BJ (cell line): ENCODE measurements at regions not wholly inside any gene's neighbourhood (a gene's known extent, or its start where the extent isn't known, plus 50 kb on each side); places are given as distances from the start of the nearest gene placed in this dataset.

Experiments
- CTCF ChIA-PET: fragments of 350-600 bp; formaldehyde crosslinking; extraction: SDS; loops from one replicate; lab custom pipeline; 2021; ENCODE audit warnings: antibody characterized with exemption, inconsistent platforms; lab: Yijun Ruan, JAX
- POLR2A ChIA-PET: fragments of 300-600 bp; sonication (Branson Sonifier 250); formaldehyde crosslinking; extraction: SDS; loops from one replicate; lab custom pipeline; 2021; ENCODE audit warnings: antibody characterized with exemption; lab: Charles Lee
- DNase-seq: peaks from one replicate; pipeline ENCODE4 v3.0.0-alpha.2; 2011; ENCODE audit warnings: low read depth
- H3K27me3 ChIP-seq: 2 replicates; pipeline ENCODE4 v1.6.0; 2011; ENCODE audit warnings: low read length; ENCODE audit not compliant: control insufficient read depth, insufficient read depth
- H3K36me3 ChIP-seq: 2 replicates; pipeline ENCODE4 v1.5.1; 2011; ENCODE audit warnings: low read length; ENCODE audit not compliant: control insufficient read depth, insufficient read depth
- H3K4me3 ChIP-seq: 2 replicates; pipeline ENCODE4 v1.5.1; 2011; ENCODE audit warnings: low read depth, mild to moderate bottlenecking, control low read depth, low read length
- TF ChIP-seq, protein P1 (sequence below): IDR thresholded peaks from 2 replicates; pipeline ENCODE4 v1.5.1; 2011; ENCODE audit warnings: low read depth, mild to moderate bottlenecking, control low read depth, inconsistent platforms, low read length, moderate library complexity; ENCODE audit not compliant: insufficient read depth

DNA sequence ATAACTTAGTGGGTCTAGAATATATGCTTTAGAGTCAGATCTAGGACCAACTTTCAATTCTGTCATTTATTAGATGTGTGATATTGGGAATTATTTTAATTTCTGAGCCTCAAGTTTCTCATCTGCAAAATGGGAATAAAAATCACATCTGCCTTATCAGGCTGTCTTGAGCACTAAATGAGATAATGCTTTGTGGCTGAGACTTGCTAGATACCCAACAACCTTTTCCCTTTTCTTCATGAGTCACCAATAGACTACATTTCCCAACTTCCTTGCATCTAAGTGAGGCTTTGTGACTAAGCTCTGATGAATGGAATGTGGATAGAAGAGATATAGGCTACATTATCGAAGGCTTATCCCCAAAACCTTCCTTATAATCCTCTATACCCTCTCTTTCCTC is 220.7 kb upstream of the SESN3 start:
- TF ChIP-seq, protein P1, sequence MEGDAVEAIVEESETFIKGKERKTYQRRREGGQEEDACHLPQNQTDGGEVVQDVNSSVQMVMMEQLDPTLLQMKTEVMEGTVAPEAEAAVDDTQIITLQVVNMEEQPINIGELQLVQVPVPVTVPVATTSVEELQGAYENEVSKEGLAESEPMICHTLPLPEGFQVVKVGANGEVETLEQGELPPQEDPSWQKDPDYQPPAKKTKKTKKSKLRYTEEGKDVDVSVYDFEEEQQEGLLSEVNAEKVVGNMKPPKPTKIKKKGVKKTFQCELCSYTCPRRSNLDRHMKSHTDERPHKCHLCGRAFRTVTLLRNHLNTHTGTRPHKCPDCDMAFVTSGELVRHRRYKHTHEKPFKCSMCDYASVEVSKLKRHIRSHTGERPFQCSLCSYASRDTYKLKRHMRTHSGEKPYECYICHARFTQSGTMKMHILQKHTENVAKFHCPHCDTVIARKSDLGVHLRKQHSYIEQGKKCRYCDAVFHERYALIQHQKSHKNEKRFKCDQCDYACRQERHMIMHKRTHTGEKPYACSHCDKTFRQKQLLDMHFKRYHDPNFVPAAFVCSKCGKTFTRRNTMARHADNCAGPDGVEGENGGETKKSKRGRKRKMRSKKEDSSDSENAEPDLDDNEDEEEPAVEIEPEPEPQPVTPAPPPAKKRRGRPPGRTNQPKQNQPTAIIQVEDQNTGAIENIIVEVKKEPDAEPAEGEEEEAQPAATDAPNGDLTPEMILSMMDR, result no peak
- ChIA-PET CTCF (interaction anchor here (1.2 kb wide), 1 partner anchor 19 kb away, joined by 3 read pairs; no protein-coding TSS in a partner anchor), POLR2A (no interaction called here)
- no peak overlapping the region for H3K4me3 ChIP-seq
- DNase-seq, result no peak
- H3K36me3 ChIP-seq, result no peaks in the 10 kb centered on the region
- H3K27me3 ChIP-seq, result no peaks in the 10 kb centered on the region; the same call in 1 of the 2 replicates

DNA sequence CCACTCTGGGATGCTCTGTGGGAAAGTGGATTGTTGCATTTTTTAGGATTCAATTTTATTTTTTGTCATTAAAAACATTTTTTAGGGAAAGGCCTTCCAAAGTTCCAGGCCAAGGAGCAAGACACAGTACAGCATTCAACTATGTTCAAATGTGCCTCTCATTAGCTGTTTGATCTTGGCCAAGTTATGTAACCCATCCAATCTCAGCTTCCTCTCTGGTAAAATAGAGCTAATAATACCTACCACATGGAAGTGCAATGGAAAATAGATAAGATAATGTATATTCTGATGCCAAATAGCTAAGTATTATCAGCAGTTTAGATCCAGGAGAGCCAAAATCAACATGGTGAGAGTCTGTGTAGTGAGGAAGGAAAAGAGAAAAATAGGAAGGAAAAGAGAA is 220.3 kb upstream of the SESN3 start:
- ChIA-PET POLR2A (no interaction called here), CTCF (interaction anchor here (0.6 to 1.2 kb wide), 2 partner anchors 18 to 1839 kb away, joined by 3 read pairs; no protein-coding TSS in a partner anchor)
- H3K36me3 ChIP-seq, result no peaks in the 10 kb centered on the region
- TF ChIP-seq, protein P1, result no peak
- no peak for DNase-seq
- H3K27me3 ChIP-seq, result no peaks in the 10 kb centered on the region; the same call in 1 of the 2 replicates
- H3K4me3 ChIP-seq, result no peak overlapping the region

DNA sequence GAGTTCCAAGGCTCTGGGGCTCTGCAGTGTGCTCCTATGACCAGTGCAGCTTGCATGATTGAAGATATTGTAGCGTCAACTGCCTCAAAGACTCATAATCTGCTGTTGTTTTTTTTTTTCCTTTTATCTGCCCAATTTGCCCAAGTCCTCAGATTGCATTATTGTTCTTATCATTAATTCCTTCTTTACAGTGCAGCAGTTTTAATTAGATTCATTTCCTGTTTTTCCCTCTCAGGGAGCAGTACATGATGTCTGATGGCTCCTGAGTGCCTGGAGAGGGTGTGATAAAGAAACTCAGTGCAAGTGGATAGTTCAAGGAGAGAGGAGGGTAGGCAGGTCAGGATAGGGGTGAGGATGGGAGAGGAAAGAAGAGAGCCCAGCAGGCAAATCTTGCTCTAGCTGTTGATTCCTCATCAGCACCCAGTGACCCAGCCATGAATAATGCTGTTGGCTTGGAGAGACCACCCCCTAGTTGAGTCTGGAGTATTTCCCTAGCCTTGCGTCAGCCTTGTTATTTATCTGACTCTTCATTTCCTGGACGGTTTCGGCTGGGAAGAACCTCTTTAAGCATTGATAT is 219.6 kb upstream of the SESN3 start:
- ChIA-PET POLR2A (no interaction called here), CTCF (interaction anchor here (0.6 to 1.2 kb wide), 2 partner anchors 18 to 1840 kb away, joined by 3 read pairs; no protein-coding TSS in a partner anchor)
- Histone ChIP-seq H3K36me3 (no peaks in the 10 kb centered on the region), H3K4me3 (no peak overlapping the region), H3K27me3 (no peaks in the 10 kb centered on the region)
- DNase-seq, result no peak
- TF ChIP-seq, protein P1, result no peak

DNA sequence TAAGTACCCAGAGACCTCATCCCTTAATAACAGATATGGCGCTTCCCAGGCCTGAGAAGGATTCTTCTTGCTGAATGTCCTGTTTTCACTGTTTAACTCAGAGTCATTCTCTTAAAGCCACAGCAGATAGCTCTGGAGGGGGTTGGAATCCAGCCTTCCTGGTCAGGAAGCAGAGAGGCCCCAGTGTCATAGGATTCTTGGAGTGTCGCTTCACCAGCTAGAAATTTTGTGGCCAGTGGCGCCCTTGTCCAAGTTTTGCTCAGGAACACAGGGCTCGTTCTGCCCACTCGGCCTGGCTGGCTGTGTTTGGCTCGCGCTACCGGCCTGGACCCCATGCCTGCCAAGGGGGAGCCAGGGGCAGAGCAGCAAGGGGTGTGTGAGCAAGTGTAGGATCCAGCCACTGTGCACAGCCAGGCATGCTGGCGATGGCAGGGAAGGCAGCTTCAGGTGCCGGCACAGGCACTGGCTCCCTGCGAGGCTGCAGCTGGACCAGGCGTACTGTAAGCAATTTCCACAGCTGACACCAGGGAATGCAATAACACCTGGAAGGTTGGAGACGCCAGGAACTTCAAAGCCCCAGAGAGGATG is 214.8 kb upstream of the SESN3 start:
- TF ChIP-seq, protein P1, result no peak
- no peaks in the 10 kb centered on the region for H3K27me3 ChIP-seq
- H3K36me3 ChIP-seq, result no peaks in the 10 kb centered on the region
- CTCF ChIA-PET, result interaction anchor here (1.0 to 1.5 kb wide), 3 partner anchors 13 to 260 kb away, joined by 3 to 5 read pairs (median 3); no protein-coding TSS in a partner anchor
- no peak for DNase-seq
- H3K4me3 ChIP-seq, result no peak overlapping the region
- POLR2A ChIA-PET, result no interaction called here

DNA sequence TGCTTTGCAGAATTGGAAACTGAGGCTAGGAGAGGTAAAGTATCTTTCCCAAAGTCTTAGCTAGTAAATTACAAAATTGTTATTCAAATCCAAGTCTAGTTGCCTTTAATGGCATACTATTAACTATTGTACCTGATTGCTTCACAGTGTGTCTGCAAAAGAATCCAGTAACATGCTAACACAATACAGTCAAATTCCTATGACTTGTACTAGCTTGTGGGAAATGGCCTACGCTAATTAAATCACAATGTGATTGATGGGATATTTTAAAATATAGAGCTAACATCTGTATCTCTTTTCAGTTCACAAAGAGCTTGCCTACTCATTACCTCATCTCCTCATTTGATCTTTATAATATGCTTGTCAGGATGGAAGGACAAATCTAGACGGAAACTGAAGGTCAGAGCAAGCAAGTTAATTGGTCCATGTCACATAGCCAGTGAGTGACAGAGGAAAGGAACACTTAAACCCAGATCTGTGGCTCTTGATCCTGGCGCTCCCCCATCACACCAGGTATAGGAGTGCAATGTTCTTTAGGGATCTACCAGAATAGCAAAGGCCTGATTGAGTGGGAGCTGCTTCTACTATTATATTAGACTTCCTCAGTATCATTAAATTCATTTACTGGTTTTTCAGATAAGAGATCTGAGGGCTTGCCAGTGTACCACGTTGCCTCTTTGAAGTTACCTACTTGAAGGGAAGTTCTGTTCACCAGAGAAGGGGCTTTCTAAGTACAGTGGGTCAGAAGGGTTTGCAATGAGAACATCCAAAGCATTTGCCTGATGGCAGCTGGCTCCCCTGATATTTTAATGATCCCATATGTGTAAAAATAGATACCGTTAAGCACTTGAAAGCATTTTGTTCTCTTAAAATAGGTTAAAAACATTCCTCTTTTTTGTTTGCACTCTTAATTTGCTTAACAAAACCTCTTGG is 213.6 kb upstream of the SESN3 start:
- ChIA-PET CTCF (interaction anchor here (1.5 kb wide), 1 partner anchor 261 kb away, joined by 5 read pairs; no protein-coding TSS in a partner anchor), POLR2A (no interaction called here)
- Histone ChIP-seq H3K27me3 (no peaks in the 10 kb centered on the region), H3K36me3 (no peaks in the 10 kb centered on the region), H3K4me3 (no peak overlapping the region)
- TF ChIP-seq, protein P1, result no peak
- DNase-seq, result no peak
